SW 1271 (cell line): ENCODE measurements at regions not wholly inside any gene's neighbourhood (a gene's known extent, or its start where the extent isn't known, plus 50 kb on each side); places are given as distances from the start of the nearest gene placed in this dataset.

ENCODE experiments used
- DNase-seq, 2 experiments: peaks; one replicate each; lab custom pipeline; 2025; lab: John Stamatoyannopoulos, UW

- DNase-seq, result no peak
Measured at GRCh38 chr2:33891616-33892015, 292.5 kb upstream of the FAM98A start.

GRCh38 chr2:33890686-33891085 is 291.6 kb upstream of the FAM98A start:
- DNase-seq, result no peak

- DNase-seq, result no peak
Measured at GRCh38 chr2:33877348-33878016, 278.4 kb upstream of the FAM98A start.

GRCh38 chr2:33873076-33873605 is 274.0 kb upstream of the FAM98A start:
- DNase-seq, result no peak

GRCh38 chr2:33859811-33860461 is 260.8 kb upstream of the FAM98A start:
- no peak for DNase-seq

GRCh38 chr2:33859176-33859575 is 260.1 kb upstream of the FAM98A start:
- DNase-seq, result no peak

GRCh38 chr2:33848486-33848885 is 249.4 kb upstream of the FAM98A start:
- DNase-seq, result peak; percentile 30 to 45

- no peak for DNase-seq
Measured at GRCh38 chr2:33839791-33840190, 240.7 kb upstream of the FAM98A start.

GRCh38 chr2:33836628-33837027 is 237.5 kb upstream of the FAM98A start:
- DNase-seq, result no peak

- no peak for DNase-seq
Measured at GRCh38 chr2:33835911-33836310, 236.8 kb upstream of the FAM98A start.

GRCh38 chr2:33822964-33823363 is 223.9 kb upstream of the FAM98A start:
- no peak for DNase-seq

GRCh38 chr2:33812707-33813106 is 213.6 kb upstream of the FAM98A start:
- no peak for DNase-seq

GRCh38 chr2:33810046-33810835 is 211.1 kb upstream of the FAM98A start:
- DNase-seq, result no peak

GRCh38 chr2:33806041-33806440 is 206.9 kb upstream of the FAM98A start:
- DNase-seq, result no peak

- DNase-seq, result no peak
Measured at GRCh38 chr2:33804155-33804554, 205.1 kb upstream of the FAM98A start.

GRCh38 chr2:33796511-33796910 is 197.4 kb upstream of the FAM98A start:
- no peak for DNase-seq

GRCh38 chr2:33791625-33792024 is 192.5 kb upstream of the FAM98A start:
- DNase-seq, result peak in 1 of 2 experiments; percentile 44

- DNase-seq, result peak; percentile 15 to 79
Measured at GRCh38 chr2:33788044-33788443, 188.9 kb upstream of the FAM98A start.

- DNase-seq, result no peak
Measured at GRCh38 chr2:33786881-33787280, 187.8 kb upstream of the FAM98A start.

GRCh38 chr2:33785201-33786106 is 186.4 kb upstream of the FAM98A start:
- no peak for DNase-seq

GRCh38 chr2:33784488-33784887 is 185.4 kb upstream of the FAM98A start:
- DNase-seq, result no peak
